ENCODE measurements at regions not wholly inside any gene's neighbourhood (a gene's known extent, or its start where the extent isn't known, plus 50 kb on each side); places are given as distances from the start of the nearest gene placed in this dataset.

- no peak for DNase-seq (ENCODE audit: low spot score)
These were observed 157.6 kb upstream of the NDUFV2 start for GRCh38 chr18:8944871-8945245.

- no peak for DNase-seq (ENCODE audit: low spot score)
These were observed 157.0 kb upstream of the NDUFV2 start for GRCh38 chr18:8945514-8945913.

DNA sequence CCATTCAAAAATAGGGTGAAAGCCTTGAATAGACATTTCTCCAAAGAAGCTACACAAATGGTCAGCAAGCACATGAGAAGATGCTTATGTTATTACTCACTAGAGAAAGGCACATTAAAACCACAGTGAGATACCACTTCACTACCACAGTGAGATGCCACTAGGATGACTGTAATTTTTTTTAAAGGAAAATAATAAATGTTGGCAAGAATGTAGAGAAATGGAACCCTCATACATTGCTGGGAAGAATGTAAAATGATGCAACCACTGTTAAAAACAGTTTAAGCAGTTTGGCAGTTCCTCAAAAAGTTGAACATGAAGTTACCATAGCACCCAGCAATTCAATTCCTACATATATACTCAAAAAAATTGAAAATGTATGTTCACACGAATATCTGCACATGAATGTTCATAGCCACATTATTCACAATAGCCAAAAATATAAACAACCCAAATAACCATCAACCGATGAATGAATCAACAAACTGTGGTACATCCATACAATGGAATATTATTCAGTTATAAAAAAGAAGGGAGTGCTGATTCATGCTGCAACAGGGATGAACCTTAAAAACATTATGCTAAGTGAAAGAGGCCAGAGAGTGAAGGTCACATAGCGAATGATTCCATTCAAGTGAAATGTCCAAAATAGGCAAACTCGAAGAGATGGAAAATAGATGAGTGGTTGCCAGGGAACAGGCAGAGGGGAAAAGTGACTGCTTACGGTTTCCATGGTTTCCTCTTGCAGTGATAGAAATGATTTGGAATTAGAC, 156.2 kb upstream of the NDUFV2 start:
- DNase-seq (ENCODE audit: low spot score), result no peak

DNA sequence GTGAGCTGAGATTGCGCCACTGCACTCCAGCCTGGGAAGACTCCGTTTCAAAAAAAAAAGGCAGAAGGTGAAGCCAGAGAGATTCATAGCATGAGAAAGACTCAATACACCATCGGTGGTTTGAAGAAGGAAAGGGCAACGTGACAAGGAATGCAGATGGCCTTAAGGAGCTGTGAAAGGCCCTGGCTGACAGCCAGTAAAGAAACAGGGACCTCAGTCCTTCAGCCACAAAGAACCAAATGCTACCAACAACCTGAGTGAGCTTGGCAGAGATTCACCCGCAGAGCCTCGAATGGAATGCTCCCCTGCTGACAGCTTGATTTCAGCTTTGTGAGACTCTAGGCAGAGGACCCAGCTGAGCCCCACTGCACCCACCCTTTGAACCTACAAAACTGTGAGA, 154.9 kb upstream of the NDUFV2 start:
- no peak for DNase-seq (ENCODE audit: low spot score)

GRCh38 chr18:8948011-8948410, 154.5 kb upstream of the NDUFV2 start:
- DNase-seq (ENCODE audit: low spot score), result no peak

DNA sequence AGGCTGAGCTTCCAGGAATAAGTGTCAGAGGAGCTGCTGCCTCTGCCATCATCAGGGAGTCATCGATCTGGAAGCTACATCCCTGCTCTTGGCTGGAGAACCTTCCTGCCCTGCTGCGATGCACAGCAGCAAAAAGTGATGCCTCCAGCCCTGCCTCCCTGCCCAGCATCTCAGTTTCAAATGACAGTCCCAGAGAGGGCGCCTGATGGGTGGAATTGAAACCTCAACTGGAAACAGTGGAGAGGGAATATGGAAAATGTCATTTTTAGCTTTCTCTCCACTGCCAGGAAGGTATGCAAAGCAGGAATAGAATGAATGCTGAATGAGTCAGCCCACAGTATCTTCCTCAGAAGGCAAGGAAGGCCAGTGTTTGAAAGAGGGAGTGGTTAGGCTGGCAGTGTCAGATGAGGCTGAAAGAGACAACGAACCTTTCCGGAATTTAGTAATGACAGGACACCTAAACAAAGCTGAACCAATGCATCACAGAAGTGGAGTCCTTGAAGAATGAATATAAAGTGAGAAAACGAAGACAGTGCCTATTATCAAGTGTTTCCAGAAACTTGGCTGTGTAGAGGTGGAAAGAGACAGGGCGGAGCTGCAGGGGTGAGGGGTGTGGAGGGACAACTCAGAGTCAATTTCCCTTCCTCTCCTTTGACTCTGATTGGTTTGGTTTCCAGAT, 153.9 kb upstream of the NDUFV2 start:
- DNase-seq (ENCODE audit: low spot score), result peak; percentile 23

- DNase-seq (ENCODE audit: low spot score), result no peak
These were observed 153.3 kb upstream of the NDUFV2 start for GRCh38 chr18:8949206-8949605.

GRCh38 chr18:8951491-8951890, 151.0 kb upstream of the NDUFV2 start:
- no peak for DNase-seq (ENCODE audit: low spot score)

GRCh38 chr18:8952174-8952573, 150.3 kb upstream of the NDUFV2 start:
- DNase-seq (ENCODE audit: low spot score), result no peak

GRCh38 chr18:8952769-8953760, 149.4 kb upstream of the NDUFV2 start:
- DNase-seq (ENCODE audit: low spot score), result no peak

DNA sequence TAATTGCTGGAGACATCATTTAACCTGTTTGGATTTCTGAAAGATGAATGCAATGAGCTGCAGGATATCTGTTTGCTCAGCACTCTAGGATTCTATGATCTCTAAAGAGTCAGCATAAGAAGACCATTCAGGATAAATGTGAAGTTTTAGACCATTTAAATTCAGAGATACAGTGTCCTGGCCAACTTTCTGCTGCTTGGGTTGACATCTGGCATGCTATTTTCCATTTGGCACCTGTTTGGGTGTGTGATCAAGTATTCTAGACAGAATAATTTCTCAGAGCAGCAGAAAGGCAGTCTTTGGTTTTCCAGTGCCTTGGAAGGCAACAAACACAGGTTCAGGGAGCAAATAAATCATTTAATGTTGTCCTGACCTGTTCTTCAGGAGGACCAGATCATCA, 144.8 kb upstream of the NDUFV2 start:
- DNase-seq (ENCODE audit: low spot score), result no peak

DNA sequence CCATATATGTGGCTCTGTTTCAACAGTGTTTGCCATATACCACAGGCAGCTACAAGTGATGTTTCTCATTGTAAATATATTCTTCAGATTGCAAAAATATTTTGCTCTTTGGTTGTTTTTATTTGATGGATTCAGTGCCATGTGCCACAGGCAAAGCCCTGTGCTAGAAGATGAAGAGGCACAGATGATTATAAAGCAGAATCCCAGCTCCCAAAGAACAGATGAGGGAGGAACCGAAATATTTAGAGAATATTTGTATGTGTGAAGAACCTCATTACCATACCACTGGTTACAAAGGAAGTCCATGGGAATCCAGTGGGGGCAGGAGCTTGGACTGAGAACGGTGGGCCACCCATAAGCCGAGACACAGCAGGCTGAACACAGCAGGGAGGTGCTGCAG, 143.8 kb upstream of the NDUFV2 start:
- no peak for DNase-seq (ENCODE audit: low spot score)

DNA sequence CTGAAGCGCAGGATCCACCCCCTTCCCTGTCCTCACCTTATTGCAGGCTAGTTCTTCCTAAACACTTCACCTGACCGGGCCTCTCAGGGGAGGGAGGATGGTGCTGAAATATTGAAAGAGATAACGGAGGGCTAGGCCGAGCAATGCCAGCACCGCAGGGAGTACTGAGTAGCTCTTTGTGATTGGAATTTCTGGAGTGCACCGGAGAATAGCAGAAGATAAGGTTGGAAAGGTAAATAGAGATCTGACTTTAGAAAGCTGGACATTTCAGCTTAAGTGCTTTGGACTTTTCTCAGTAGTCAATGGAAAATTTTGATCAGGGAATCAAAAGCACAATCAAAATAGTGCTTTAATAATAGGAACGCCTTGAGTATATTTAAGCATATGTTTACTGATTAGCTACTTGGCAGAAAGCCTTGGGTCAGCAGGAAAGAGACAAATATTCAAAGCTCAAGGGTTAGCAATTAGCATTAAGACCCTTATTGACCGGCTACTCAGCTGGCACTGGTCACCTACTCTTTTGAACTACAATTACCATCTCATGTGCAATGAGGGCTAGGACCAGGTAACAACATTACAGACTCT, 142.9 kb upstream of the NDUFV2 start:
- no peak for DNase-seq (ENCODE audit: low spot score)

- no peak for DNase-seq (ENCODE audit: low spot score)
These were observed 141.5 kb upstream of the NDUFV2 start for GRCh38 chr18:8960740-8961657.

DNA sequence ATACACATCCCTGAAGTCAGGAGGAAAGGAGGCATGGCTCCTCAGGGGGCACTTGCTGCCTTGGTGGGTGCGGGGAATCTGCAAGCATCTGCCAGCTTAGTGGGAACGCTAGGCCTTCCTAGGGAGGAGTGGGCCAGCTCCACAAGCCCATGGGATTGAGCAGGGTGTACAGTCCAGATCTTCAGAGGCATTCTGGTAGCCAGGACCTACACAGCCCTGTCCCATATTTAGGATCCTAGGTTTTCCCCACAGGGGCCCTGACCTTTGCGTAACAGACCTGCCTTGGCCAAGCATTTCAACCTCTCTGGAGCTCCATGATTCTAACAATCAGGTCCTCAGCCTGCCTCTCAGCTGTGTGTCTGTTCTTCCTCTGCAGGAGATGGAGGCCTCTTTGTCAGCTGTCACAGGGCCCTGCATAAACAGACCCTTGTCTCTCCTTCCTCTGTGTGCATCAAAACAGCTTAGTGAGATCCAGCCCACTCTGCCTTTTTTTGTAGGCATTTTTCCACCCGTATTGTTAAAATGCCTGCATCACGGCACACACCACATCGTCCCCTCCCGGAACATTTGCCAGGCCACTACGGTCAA, 140.2 kb upstream of the NDUFV2 start:
- no peak for DNase-seq (ENCODE audit: low spot score)

DNA sequence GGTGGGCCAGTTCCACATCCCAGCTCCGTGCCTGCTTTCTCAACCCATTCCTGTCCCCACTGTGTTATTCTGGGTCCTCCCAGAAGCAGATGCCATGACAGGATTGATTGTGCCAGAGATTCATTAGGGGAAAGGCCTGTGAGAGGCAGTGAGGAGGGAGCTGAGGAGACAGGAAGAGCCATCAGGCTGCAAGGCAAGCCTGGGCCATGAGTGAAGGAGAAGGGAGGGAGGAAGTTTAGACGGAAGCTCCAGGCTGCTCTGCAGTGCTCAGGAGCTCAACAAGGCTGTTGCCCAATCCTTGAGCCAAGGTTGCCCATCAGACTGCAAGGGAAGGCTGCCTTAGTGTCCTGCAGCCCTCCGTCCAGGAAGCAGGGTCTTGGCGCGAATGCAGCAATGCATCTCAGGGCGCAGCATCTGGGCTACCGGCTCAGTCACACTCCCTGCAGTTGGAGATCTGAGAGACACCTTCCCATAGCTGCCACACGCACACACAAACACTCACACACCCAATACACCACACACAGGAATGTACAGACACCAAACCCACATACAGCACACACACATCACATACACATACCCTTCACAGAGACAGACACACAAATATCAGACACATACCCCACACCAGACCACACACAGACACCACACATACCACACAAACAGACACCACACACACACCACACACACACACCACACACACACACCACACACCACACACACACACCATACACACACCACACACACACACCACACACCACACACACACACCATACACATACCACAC, 139.5 kb upstream of the NDUFV2 start:
- no peak for DNase-seq (ENCODE audit: low spot score)

DNA sequence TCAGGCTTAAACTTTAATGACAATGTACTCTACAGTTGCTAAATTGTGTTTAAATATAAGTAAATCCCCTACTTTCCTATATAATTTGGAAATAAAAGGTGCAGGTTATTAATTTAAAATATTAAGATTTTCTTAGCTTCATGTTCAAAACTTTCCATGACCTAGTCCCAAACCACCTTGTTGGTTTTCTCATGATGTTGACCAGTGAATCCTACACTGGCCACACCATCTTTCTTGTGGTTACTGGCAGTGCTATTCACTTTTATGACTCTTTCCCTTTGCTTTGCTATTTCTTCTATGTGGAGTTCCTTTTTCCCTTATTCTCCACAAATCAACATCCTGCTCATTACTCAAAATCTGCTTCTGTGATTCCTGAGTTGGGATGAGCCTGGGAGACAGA, 138.6 kb upstream of the NDUFV2 start:
- no peak for DNase-seq (ENCODE audit: low spot score)

DNA sequence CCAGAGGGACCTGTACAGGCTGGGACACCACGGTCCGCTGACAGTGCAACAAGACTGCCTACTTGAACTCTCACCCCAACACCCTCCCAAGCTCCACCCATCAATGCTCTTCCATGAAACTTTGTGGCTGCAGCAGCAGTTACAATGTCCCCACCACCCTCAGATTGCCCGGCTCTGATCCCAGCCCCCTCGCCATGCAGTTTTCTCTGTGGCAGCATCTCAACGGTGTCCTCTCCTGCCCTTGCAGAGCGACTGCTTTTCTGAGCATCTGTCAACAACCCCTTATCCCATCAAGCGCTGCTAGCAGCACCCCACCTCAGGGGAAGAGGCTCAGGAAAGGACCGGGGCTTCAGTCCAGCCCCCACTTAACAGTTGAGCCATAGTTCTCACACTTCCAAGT, 137.1 kb upstream of the NDUFV2 start:
- DNase-seq (ENCODE audit: low spot score), result no peak

DNA sequence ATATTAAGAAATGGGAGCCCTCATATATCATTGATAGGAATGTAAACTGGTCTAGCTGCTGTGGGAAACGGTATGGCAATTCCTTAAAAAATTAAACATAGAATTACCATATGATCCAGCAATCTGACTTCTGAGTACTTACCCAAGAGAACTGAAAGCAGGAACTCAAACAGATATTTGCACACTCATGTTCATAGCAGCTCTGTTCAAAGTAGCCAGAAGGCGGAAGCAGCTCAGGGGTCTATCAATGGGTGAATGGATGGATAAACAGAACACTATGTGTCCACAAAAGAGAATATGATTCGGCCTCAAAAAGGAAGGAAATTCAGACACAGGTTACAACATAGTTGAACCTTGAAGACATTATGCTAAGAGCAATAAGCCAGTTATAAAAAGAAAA, 135.7 kb upstream of the NDUFV2 start:
- no peak for DNase-seq (ENCODE audit: low spot score)

GRCh38 chr18:8967573-8967972, 134.9 kb upstream of the NDUFV2 start:
- no peak for DNase-seq (ENCODE audit: low spot score)
